Left ventricle myocardium inferior (tissue), 1 donor: ENCODE measurements at regions not wholly inside any gene's neighbourhood (a gene's known extent, or its start where the extent isn't known, plus 50 kb on each side); places are given as distances from the start of the nearest gene placed in this dataset.

ENCODE experiments used
- DNase-seq: peaks from one replicate; pipeline ENCODE4 v3.0.0-alpha.2; 2020
- H3K27ac ChIP-seq: fragments of 200-600 bp; replicated peaks from 2 replicates; pipeline ENCODE4 v1.8.0; 2021
- H3K27me3 ChIP-seq: fragments of 200-600 bp; 2 replicates; pipeline ENCODE4 v1.8.0; 2021; ENCODE audit warnings: low read depth
- H3K36me3 ChIP-seq: fragments of 200-600 bp; 2 replicates; pipeline ENCODE4 v1.8.0; 2021
- H3K4me1 ChIP-seq: fragments of 200-600 bp; 2 replicates; pipeline ENCODE4 v1.8.0; 2021
- H3K4me3 ChIP-seq: fragments of 200-600 bp; 2 replicates; pipeline ENCODE4 v1.8.0; 2021; ENCODE audit warnings: mild to moderate bottlenecking, moderate library complexity
- H3K9me3 ChIP-seq: fragments of 200-600 bp; replicated peaks from 2 replicates; pipeline ENCODE4 v1.8.0; 2021
- CTCF ChIP-seq: fragments of 200-600 bp; IDR thresholded peaks from 2 replicates; pipeline ENCODE4 v1.8.0; 2021; ENCODE audit warnings: antibody characterized with exemption, mild to moderate bottlenecking, borderline replicate concordance
- intact Hi-C: fragments of 100-400 bp; cut with micrococcal nuclease; formaldehyde crosslinking; loops from one replicate; pipeline ENCODE4 v1.11.0; 2022
- donor health status: DM: no; HTN: yes; CAD: no; lungs with severe emphysema.

GRCh38 chr2:47264143-47264542 lies 87.8 kb upstream of the CALM2 start:
- no peaks in the 10 kb centered on the region for H3K9me3 ChIP-seq
- H3K27ac ChIP-seq: no peak overlapping the region
- intact Hi-C loops: no loop called here
- H3K4me1 ChIP-seq: peaks cover 1% of the 10 kb centered on the region
- no peaks in the 10 kb centered on the region for H3K27me3 ChIP-seq
- TF ChIP-seq CTCF: no peak
- no peak for DNase-seq
- H3K4me3 ChIP-seq: no peak overlapping the region
- no peaks in the 10 kb centered on the region for H3K36me3 ChIP-seq

GRCh38 chr2:47262657-47263056 lies 86.3 kb upstream of the CALM2 start:
- no peaks in the 10 kb centered on the region for H3K4me1 ChIP-seq
- H3K27me3 ChIP-seq: no peaks in the 10 kb centered on the region
- H3K27ac ChIP-seq: no peak overlapping the region
- no peak for TF ChIP-seq CTCF
- intact Hi-C loops: no loop called here
- H3K36me3 ChIP-seq: no peaks in the 10 kb centered on the region
- no peaks in the 10 kb centered on the region for H3K9me3 ChIP-seq
- DNase-seq: no peak
- no peak overlapping the region for H3K4me3 ChIP-seq

- TF ChIP-seq CTCF: no peak
Measured at GRCh38 chr2:47260971-47261370, 84.7 kb upstream of the CALM2 start.

GRCh38 chr2:47259829-47260228 lies 83.5 kb upstream of the CALM2 start:
- Histone ChIP-seq H3K4me1 (no peaks in the 10 kb centered on the region), H3K9me3 (no peaks in the 10 kb centered on the region), H3K27me3 (no peaks in the 10 kb centered on the region), H3K36me3 (no peaks in the 10 kb centered on the region), H3K27ac (no peak overlapping the region), H3K4me3 (no peak overlapping the region)
- no peak for DNase-seq
- TF ChIP-seq CTCF: no peak
- intact Hi-C loops: no loop called here

More at GRCh38 chr2:47260971-47261370, 84.7 kb upstream of the CALM2 start:
- no peak for DNase-seq
- Histone ChIP-seq H3K9me3 (no peaks in the 10 kb centered on the region), H3K4me3 (no peak overlapping the region), H3K4me1 (no peaks in the 10 kb centered on the region), H3K27ac (no peak overlapping the region), H3K36me3 (no peaks in the 10 kb centered on the region), H3K27me3 (no peaks in the 10 kb centered on the region)
- intact Hi-C loops: no loop called here

- Histone ChIP-seq H3K4me1 (no peaks in the 10 kb centered on the region), H3K27me3 (no peaks in the 10 kb centered on the region), H3K27ac (no peak overlapping the region), H3K4me3 (no peak overlapping the region), H3K36me3 (no peaks in the 10 kb centered on the region), H3K9me3 (no peaks in the 10 kb centered on the region)
- no peak for DNase-seq
- intact Hi-C loops: no loop called here
- TF ChIP-seq CTCF: no peak
Measured at GRCh38 chr2:47257946-47258348, 81.6 kb upstream of the CALM2 start.
